Keratinocyte (primary cell): ENCODE measurements at regions not wholly inside any gene's neighbourhood (a gene's known extent, or its start where the extent isn't known, plus 50 kb on each side); places are given as distances from the start of the nearest gene placed in this dataset.

Experiments
- EZH2 ChIP-seq: IDR thresholded peaks from one replicate; pipeline ENCODE4 v1.6.1; 2012; ENCODE audit warnings: inconsistent platforms, mild to moderate bottlenecking, low read length, moderate library complexity
- TF ChIP-seq, protein P1 (sequence below), 3 experiments: IDR thresholded peaks in 1 of 3; conservative IDR thresholded peaks in 1 of 3; optimal IDR thresholded peaks in 1 of 3; 2 replicates in 2 of 3; 3 replicates in 1 of 3; pipeline versions ENCODE3 to v1.5.1; 2011; ENCODE audit warnings: low read length in 3 of 3, mild to moderate bottlenecking in 3 of 3, moderate library complexity in 2 of 3, control low read depth in 1 of 3, inconsistent platforms in 1 of 3; ENCODE audit not compliant: insufficient read depth in 2 of 3; ENCODE audit errors: extremely low read depth in 1 of 3

DNA sequence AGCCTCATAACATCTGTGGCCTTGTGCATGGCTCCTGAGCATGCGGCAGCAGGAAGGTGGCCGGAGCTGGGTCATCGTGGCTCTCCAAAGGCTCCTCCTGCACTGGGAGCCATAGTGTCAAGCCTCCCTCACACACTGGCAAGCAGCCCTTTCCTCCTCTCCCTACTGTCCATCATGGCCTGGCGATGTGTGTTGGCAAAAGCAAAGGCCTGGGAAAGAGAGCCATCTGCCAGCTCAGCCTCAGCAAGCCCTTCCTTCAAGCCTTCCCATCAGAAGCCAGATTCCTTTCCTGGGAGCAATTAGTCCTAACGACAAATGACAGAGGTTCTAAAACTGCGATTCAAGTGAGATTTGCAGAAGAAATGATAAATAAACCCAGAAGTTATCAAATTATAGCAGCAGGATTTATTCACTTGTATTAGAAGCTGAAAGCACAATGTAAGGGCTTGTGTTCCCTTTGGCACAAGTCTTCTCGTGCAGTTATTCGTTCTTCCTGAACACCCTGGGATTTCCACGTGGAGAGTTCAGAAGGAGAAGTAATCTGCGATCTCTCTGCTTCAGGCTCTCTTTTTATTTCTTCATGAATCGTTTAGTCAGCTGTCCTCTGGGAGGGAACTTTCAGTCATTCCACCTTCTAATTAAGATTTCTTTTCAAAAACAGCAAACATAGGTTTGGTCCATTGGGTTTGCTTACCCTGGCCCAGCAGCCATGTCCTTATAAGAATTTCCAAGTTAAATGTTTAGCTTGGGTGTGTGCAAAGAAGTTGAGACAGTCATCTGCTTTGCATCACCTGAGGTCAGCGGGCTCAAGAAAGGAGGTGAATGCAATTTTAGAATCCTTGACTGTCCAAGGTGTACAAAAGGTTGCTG lies 110.3 kb upstream of the TMC3 start:
- TF ChIP-seq, protein P1, sequence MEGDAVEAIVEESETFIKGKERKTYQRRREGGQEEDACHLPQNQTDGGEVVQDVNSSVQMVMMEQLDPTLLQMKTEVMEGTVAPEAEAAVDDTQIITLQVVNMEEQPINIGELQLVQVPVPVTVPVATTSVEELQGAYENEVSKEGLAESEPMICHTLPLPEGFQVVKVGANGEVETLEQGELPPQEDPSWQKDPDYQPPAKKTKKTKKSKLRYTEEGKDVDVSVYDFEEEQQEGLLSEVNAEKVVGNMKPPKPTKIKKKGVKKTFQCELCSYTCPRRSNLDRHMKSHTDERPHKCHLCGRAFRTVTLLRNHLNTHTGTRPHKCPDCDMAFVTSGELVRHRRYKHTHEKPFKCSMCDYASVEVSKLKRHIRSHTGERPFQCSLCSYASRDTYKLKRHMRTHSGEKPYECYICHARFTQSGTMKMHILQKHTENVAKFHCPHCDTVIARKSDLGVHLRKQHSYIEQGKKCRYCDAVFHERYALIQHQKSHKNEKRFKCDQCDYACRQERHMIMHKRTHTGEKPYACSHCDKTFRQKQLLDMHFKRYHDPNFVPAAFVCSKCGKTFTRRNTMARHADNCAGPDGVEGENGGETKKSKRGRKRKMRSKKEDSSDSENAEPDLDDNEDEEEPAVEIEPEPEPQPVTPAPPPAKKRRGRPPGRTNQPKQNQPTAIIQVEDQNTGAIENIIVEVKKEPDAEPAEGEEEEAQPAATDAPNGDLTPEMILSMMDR (optimal IDR thresholded peaks at IDR 0.05 in 1 of 3, IDR thresholded peaks at IDR 0.05 in 1 of 3, conservative IDR thresholded peaks at IDR 0.05 in 1 of 3; ENCODE audit: extremely low read depth in 1 of 3, insufficient read depth in 2 of 3, low read length in 3 of 3), result no peak
- no peak for TF ChIP-seq EZH2
